Hypothalamus (tissue), 51 donors: ENCODE measurements at regions not wholly inside any gene's neighbourhood (a gene's known extent, or its start where the extent isn't known, plus 50 kb on each side); places are given as distances from the start of the nearest gene placed in this dataset.

ENCODE experiments used
- DNase-seq, 51 donors: peaks; one replicate each; lab custom pipeline; 2025; lab: John Stamatoyannopoulos, UW

- no peak for DNase-seq
These were observed 345.8 kb upstream of the CCDC196 start for GRCh38 chr14:66140213-66140918.

DNA sequence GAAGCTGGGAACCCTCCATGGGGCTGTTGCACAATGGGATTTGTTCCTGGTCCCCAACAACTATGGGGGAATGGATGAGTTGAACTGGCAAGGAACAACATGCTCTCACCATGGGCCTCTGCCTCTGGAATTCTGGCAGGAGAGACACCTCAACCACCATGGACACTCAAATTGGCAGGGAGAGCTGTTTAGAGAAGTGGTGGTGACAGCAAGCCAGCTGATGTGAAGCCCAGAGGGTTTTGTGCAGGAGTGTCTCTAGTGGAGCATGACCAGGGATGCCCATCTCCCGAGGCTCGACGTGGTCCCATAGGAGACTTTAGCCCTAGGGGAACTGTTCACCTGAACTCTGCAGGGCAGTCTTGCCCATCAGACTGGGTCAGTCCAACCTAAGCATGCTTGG lies 345.2 kb upstream of the CCDC196 start:
- DNase-seq = no peak

GRCh38 chr14:66141733-66142132 lies 344.4 kb upstream of the CCDC196 start:
- no peak for DNase-seq

DNA sequence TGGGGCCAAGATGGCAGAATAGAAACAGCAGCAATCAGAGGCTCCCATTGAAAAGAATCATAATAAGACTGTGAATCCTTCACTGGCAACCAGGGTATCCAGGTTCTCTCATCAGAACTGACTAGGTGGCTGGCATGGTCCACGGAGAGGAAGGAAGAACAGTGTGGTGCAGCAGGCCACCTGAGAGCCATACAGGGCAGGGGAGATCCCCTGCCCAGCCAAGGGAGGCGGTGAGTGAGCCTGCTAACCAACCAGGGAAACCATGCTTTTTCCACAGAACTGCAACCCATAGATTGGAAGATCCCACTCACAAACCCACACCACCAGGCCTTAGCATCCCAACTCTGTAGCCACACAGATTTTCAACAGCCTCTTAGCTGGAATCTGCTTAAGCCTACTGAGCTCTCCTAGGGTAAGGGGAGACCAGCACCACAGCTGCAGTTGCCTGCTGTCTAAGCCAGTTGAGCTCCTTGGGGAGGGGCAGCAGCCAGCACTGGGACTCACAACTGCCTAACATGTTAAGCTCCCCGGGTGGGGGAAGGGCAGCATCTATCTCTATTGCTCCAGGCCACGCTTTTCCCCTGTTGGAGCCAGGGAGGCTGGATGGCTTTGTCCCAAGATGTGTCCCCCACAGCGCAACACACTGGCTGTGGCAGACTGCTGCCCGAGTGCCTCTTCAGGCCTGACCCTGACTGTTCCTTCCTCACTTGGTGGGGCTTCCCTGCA lies 342.6 kb upstream of the CCDC196 start:
- DNase-seq = no peak

DNA sequence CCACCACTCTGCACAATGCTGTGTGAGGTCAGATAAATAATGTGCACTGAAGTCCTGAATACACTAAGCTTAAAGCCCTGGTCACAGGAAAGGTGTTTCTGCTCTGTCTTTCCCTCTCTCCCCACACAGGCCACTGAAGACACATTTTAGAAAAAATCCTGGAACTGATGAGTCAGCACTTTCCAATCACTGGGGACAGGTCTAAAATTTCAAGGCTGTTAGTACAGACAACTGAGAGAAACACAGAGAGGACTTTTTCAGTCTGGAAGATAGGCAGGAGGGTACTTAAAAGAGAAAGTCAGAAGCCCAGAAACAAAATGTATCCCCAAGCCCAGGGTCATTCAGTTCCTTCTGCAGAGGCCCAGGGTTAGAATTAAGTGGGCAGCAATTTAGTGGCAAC lies 333.9 kb upstream of the CCDC196 start:
- DNase-seq = no peak

GRCh38 chr14:66152747-66153146 lies 333.4 kb upstream of the CCDC196 start:
- no peak for DNase-seq

- no peak for DNase-seq
These were observed 323.1 kb upstream of the CCDC196 start for GRCh38 chr14:66163023-66163422.

- no peak for DNase-seq
These were observed 320.8 kb upstream of the CCDC196 start for GRCh38 chr14:66165337-66165736.

DNA sequence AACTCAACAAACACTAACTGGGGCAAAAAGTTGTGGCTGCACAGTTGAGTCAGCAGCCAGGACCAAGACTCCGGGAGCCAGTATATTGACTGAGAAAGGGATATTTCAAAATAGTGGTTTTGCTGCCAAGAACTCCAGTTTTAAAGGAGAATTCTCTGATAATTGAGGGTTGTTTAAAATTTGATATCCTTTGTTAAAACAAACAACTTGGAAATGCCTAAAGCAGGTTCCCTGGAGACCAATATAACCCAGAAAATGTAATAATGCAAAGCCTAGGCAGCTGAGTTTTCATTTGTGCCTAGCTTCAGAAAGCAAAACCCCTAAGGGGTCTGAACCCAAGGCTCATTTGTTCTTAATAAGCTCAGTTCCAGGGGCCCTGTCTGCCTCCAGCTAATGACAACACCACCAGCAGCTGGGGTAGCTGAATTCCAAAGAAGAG lies 311.7 kb upstream of the CCDC196 start:
- no peak for DNase-seq

GRCh38 chr14:66177935-66178334 lies 308.2 kb upstream of the CCDC196 start:
- DNase-seq = no peak

- no peak for DNase-seq
These were observed 289.5 kb upstream of the CCDC196 start for GRCh38 chr14:66196670-66197069.

- no peak for DNase-seq
These were observed 288.9 kb upstream of the CCDC196 start for GRCh38 chr14:66197276-66197675.

- no peak for DNase-seq
These were observed 279.6 kb upstream of the CCDC196 start for GRCh38 chr14:66206554-66206953.

GRCh38 chr14:66216763-66217162 lies 269.4 kb upstream of the CCDC196 start:
- DNase-seq = no peak

DNA sequence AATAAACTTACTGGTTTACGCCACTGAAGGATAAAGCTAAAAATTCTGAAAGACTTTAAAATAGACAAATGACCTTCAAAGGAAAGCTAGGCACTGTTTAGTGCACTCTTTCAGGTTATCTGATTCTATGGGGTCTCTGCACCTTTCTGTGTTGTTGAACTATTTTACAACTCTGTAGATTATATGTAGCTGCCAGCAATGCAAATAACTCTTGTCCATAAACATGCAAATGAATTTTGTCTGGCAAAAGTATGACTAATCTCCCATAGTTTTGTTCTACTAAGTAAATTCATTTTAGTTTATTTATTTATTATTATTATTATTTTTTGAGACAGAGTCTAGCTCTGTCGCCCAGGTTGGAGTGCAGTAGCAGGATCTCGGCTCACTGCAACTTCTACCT lies 266.3 kb upstream of the CCDC196 start:
- no peak for DNase-seq

DNA sequence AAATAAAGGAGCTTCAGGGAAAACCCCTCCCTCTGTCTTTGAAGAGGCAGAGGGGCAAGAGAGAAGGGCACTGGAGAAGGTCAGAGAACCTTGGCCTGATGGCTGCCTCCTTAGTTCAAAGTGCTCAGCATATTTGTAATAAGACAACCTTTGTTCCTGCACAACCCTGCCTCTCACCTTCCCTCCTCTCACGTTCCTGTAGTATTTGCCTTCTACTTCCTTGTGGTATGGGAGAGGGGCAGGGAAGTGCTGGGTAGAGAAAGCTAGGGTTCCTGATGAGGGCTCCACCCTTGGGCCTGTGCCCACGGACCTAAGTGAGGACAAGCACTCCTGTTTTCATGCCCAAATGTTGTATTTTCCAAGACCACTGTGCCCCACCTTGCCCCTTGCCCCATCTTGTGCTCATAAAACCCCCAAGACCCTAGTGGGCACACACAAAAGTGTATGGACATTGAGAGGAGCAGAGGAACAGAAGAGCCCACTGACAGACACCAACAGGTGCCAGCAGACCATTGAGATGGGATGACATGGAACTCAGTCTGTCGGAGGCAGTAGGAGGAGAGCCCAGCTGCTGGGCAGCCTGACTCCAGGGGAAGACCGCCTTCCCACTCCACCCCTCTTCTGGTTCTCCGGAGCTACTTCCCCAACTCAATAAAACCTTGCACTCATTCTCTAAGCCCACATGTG lies 261.5 kb upstream of the CCDC196 start:
- no peak for DNase-seq

- no peak for DNase-seq
These were observed 260.8 kb upstream of the CCDC196 start for GRCh38 chr14:66225337-66225736.

- no peak for DNase-seq
These were observed 257.8 kb upstream of the CCDC196 start for GRCh38 chr14:66228267-66228970.

GRCh38 chr14:66231820-66232219 lies 254.4 kb upstream of the CCDC196 start:
- DNase-seq = no peak

DNA sequence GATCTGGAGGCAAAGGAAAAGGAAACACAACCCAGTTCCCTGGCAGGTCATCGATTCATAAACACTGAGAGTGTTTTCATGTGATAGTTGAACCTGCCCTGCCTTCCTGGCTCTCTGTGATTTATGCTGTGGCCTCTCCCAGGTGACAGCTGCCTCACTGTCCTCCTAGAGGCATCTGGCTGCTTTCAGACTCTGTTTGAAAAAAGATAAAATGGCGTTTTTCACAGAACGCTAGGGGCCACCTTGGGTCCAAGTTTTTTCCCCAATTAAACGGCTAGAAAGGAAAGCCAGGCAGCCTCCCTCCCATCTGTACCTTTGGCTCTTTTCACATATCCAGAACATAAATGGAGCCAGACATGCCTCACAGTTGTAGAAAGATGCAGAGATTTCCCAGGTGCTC lies 252.6 kb upstream of the CCDC196 start:
- DNase-seq = no peak

GRCh38 chr14:66234411-66234810 lies 251.8 kb upstream of the CCDC196 start:
- DNase-seq = no peak
